Fibroblast of the conjunctiva (primary cell): ENCODE measurements at regions not wholly inside any gene's neighbourhood (a gene's known extent, or its start where the extent isn't known, plus 50 kb on each side); places are given as distances from the start of the nearest gene placed in this dataset.

Experiments used
- DNase-seq: peaks from one replicate; pipeline ENCODE4 v3.0.0-alpha.2; 2010; ENCODE audit warnings: low read depth

- peak; percentile 12 for DNase-seq
These were observed 267.7 kb downstream of the TJP1 start for GRCh38 chr15:29554531-29554930.

DNA sequence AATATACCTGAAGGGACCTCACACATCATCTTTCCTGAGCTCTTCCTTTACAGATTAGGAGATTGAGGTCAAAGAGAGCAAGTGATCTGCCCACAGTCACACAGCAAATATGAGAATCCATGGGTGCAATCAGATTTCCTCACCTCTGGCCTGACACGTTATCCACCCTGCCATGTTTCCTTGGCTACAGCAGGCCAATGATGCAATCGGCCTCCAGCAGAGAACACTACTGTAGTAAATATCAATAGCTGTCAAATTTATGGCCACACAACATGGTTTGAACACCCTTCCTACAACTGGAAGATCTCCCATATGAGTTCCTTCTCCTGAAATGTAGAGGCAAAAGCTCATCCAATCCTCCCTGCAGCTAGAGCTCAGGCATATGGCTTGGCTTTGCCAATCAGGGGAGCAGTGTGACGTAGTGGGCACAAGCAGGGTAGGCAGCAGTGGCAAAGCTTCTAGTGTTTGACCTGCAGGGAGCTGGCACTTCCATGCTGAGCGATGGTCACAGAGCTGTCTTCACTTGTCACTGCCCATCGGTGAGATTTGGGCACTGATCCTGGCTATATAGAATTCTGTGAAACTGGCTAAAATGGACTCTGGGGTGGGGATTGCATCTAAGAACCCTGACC is 271.3 kb downstream of the TJP1 start:
- DNase-seq = no peak

GRCh38 chr15:29548006-29548405 is 274.3 kb downstream of the TJP1 start:
- no peak for DNase-seq

DNA sequence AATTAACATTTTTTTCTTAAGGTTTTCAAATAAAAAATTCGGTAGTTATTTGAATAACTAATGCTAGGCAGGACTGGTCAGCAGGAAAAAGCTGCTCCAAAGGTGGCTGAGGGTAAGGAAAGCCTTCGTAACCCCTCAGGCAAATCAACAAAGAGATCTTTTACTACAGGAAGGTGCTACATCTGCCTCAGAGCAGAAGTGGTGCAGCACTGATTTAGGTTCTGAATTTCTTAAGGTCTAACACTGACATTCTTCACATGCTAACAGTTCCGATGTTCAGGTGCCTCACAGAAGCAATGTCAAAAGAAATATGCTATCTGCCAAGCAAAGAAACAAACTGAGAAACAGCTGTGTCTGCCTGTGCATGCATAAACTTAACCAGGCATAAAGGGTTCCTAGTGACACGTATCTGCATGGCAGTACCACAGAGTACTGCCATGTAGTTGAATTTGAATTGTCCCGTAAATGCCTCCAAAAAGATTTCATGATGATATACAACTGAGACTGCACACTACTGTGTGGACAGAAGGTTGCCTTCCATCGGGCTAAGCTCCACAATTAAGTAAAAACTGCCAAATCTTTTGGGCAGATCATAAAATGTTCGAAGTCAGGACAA is 275.0 kb upstream of the NSMCE3 start:
- DNase-seq = no peak

DNA sequence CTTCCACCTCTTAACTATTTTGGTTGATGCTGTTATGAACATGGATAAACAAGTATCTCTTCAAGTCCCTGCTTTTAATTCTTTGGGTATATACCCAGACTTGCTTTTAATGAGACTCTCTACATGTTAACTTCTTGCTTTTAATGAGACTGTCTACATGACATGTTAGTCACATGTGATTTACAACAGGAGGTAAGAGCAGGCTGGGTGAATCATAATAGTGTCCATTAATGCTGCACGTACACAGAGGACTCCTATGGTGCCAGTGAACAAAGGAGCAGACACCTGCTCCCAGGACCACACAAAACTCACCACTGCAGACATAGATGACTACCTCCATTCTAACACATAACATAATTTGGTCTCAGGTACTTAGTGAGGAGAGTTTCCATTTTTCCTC is 273.4 kb upstream of the NSMCE3 start:
- DNase-seq = no peak

GRCh38 chr15:29541309-29541708 is 271.7 kb upstream of the NSMCE3 start:
- DNase-seq = no peak

- no peak for DNase-seq
These were observed 270.9 kb upstream of the NSMCE3 start for GRCh38 chr15:29540479-29540878.

DNA sequence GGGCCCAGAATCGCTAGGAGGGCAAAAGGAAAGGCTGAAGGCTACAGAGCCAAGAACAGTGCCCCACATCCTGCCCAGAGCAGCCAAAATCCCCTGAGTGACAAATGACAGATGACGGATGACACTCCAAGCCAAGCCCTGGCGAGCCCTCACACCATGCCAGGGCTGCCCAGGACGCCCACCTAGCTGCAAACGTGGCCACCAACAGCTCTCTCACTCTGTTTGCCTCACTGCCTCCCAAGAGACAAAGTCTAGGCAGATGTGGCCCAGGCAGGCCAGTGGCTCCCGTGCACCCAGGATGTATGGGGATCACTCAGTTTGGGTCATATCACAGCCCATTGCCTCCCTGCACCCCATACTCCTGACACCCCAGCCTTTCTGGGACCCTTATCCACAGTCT is 270.1 kb upstream of the NSMCE3 start:
- no peak for DNase-seq

DNA sequence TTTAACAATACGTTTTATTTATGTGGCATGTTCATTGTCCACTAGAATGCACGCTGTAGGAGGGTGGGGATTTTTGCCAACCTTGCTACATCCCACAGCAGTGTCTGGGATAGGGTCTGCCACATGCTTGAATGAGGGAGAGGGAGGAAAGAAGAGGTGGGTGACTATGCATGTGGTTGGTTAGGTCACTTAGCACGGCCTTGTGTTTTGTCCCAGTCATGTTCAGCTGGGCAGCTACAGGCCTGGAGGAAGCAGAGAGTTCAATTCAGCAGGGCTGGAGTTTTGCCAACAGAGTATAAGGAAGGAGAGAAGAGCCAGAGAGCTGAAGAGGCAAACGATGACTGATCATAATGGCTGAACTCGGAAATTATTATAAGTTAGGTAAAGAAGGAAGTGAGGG is 268.4 kb upstream of the NSMCE3 start:
- no peak for DNase-seq

DNA sequence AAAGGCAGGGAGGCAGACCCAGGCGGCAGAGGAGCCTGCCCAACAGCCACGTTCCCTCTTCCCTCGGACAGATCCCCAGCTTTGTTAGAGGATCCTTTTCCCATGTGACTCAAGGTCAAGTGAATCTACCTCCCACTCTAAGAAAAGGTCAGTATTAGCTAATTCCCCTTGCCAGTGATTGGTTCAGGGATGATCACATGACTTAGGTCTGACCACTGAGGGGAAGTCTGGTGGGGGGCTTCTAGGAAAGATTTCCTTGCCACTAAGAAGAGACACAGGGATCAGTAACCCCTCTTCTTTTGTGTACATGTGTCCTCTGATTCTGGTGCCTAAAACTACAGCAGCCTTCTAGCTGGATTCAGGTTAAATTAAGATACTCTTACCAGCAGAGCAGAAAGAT is 266.3 kb upstream of the NSMCE3 start:
- DNase-seq = no peak

GRCh38 chr15:29534378-29534777 is 264.8 kb upstream of the NSMCE3 start:
- DNase-seq = no peak

GRCh38 chr15:29533647-29534046 is 264.0 kb upstream of the NSMCE3 start:
- DNase-seq = no peak

DNA sequence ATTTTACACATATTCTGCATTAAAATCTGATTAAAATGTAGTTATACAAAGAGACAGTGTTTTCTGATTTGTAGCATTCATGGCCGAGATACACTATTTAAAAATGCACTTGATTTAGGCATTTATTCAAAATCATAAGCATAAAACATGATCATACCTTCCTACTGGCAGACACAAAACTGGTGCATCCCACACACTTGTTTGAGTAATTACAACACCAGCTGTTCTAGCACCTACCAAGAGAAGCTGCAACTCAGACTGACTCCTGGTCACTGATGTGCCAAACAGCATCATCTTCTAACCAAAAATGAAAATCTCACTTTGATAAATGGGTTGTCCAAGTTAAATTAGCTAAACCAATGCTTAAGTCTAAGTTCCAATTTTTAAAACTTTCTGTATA is 262.7 kb upstream of the NSMCE3 start:
- DNase-seq = no peak

DNA sequence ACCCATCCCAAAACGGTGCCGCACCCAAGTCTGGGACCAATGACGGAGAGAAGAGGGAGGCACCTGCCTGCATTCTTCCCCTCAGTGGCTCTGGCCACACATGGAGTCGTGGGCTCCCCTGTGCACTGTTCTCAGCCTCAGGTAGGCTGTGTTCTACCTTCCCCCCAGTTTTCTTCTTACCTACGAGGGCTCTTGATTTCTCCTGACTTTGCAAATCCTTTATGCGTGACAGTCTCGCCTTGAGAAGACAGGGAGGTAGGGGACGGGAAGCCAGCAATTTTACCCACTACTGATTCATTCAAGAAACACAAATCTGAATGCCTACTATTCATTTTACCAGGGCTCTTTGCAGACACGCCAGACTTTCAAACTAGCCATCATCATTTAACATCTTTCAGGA is 261.3 kb upstream of the NSMCE3 start:
- DNase-seq = no peak

DNA sequence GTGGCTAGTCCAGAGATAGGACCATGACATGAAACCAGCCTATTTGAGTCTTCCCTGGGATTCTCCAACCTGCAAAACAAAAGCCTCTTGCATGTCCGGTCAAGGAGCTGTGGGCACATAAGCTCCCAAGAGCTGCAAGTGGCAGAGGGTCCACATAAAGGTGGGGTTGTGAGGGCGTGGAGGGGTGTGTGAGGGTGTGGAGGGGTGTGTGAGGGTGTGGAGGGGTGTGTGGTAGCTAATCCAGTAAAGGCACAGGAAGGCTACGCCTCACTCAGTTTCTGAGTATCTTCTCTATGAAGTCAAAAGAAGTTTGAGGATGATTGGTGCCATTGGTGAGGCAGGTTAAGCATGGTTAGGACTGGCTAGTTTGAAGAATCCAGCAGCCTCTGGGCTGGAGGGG is 259.4 kb upstream of the NSMCE3 start:
- no peak for DNase-seq

DNA sequence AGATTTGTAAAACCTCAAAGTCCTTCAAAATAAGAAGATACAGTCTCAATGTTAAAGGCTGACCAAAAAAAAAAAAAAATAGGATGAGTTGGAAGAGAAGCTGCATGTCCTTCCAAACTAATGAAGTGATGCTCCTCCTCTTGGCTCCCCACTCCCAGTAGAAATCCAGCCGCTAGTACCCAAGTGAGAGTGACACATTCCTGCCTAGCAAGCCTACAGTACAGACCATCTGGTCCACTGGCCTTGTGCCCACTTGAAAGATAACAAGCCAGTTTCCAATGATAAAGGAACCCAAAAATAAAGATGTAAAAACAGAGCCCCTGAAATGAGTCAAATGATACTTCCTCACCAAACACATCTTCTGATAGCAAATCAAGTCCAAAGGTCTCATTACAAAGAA is 258.7 kb upstream of the NSMCE3 start:
- DNase-seq = no peak

- no peak for DNase-seq
These were observed 257.2 kb upstream of the NSMCE3 start for GRCh38 chr15:29526802-29527201.

DNA sequence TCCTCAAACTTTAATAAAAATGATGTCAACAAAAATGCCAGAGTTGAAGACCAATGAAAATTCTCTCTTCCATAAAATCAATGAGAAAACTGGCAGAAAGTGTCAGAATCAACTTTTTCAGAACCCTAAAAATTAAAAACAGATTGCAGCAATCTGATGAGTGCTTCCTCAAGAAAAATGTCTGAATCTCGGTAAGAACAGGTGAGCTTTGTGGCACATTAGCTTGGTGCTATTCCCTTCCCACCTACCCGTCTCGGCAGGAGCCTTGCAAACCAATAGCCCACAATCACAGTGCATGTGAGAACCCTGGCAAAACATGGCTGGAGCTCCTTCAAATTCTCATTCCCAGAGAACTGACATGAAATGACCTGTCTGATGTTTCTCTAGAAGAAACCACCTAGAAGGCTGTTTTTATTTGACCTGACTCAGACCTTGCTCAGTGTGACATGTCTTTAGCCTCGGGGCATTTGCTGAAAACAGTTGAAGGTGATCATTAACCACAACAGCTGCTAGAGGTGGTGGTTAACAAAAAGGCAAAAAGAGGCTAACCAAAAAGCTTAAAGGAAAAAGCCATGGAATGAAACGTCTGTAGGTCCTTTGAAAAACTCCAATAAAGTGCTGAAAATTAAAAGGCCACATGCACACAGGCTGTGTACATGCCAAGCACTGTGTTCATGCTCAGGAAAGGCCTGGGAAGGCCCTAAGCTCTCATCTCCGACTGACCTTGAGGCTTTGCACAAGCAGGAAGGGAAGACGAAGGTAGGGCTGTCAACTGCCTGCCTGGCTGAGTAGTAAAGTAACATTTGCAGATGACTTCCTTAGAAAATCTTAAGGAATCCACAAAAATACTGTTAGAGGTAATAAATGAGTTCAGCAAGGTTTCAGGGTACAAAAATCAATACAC is 253.0 kb upstream of the NSMCE3 start:
- no peak for DNase-seq

- no peak for DNase-seq
These were observed 248.8 kb upstream of the NSMCE3 start for GRCh38 chr15:29518442-29518841.

GRCh38 chr15:29517829-29518228 is 248.2 kb upstream of the NSMCE3 start:
- no peak for DNase-seq

DNA sequence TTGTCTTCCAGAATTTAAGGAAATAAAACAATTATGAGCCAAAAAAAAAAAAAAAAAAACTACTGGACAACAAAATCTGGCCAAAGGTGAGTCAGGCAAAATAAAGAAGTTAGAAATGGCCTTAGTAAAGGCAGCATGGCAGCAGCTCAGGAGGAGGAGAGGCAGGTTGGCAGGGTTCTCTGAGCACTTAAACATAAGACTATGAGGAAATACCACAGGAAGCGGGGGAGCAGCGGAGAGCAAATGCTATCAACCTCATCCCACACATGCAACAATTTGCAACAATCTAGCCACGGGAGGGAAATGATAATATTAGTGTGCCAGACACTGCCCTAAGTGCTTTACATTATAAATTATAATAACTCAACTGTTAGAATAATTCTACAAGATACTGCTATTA is 247.3 kb upstream of the NSMCE3 start:
- DNase-seq = no peak

DNA sequence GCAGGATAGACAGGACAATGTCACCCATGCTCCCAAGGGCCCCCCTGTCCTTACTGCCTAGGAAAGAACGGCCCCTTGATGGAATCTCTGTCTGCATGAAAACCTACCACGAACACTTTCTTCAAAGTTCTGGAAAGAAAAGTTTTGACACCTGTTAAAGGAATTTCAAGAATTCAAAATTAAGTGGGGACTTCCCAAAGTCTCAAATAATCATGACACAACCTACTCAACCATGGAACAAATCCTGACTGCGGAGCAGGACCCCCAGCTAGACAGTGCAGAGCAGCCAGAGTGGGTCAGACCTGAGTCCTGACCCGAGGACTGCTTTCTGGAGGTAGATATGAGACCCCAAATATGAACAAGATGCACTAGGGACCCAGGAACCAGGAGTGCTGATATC is 245.3 kb upstream of the NSMCE3 start:
- DNase-seq = no peak

DNA sequence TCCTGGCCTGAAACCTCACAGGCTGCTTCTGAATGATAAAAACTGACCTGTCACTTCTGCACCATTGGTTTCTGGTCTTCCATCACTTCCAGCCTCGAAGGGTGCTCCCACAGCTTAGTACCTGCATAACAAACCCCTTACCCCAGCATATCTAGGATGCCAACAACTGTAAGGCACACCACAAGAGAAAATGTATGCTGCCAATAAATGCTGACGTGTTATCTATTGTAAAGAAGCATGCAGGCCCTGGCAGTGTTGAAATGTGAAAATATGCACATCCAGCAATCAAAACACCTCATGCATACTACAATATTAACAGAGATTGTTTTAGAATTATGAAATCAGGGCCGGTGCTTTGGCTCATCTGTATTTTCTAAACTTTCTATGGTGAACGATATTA is 242.0 kb upstream of the NSMCE3 start:
- DNase-seq = no peak
